Mesodermal cell (in vitro differentiated cells): ENCODE measurements at regions not wholly inside any gene's neighbourhood (a gene's known extent, or its start where the extent isn't known, plus 50 kb on each side); places are given as distances from the start of the nearest gene placed in this dataset.

Source experiments
- H3K27ac ChIP-seq: 2 replicates; pipeline ENCODE4 v1.7.0; 2013; ENCODE audit warnings: mild to moderate bottlenecking, low read depth, low read length, moderate library complexity; ENCODE audit not compliant: severe bottlenecking
- H3K36me3 ChIP-seq: 2 replicates; pipeline ENCODE4 v1.7.1; 2013; ENCODE audit warnings: mild to moderate bottlenecking, low read length, moderate library complexity; ENCODE audit not compliant: control insufficient read depth, insufficient read depth
- H3K4me1 ChIP-seq: one replicate; pipeline ENCODE4 v1.7.1; 2013; ENCODE audit warnings: mild to moderate bottlenecking, low read length; ENCODE audit not compliant: insufficient read depth, control insufficient read depth, poor library complexity, severe bottlenecking
- H3K4me3 ChIP-seq: 2 replicates; pipeline ENCODE4 v1.7.0; 2013; ENCODE audit warnings: low read length, control low read depth, mild to moderate bottlenecking; ENCODE audit not compliant: insufficient read depth, poor library complexity, severe bottlenecking; ENCODE audit errors: extremely low read depth
- H3K9me3 ChIP-seq: 2 replicates; pipeline ENCODE4 v1.7.1; 2013; ENCODE audit warnings: mild to moderate bottlenecking, low read length, moderate library complexity; ENCODE audit not compliant: control insufficient read depth
- WGBS, 2 experiments: methylation state at CpG; one replicate each; pipeline ENCODE4 v1.1.5; 2013; ENCODE audit warnings: missing lambda C conversion rate in 2 of 2; ENCODE audit not compliant: insufficient coverage in 2 of 2; 5-methylcytosine and 5-hydroxymethylcytosine counted together

GRCh38 chr5:176725521-176726280, 78.4 kb downstream of the TSPAN17 start:
- Histone ChIP-seq H3K27ac (no peak overlapping the region), H3K9me3 (no peaks in the 10 kb centered on the region), H3K36me3 (no peaks in the 10 kb centered on the region), H3K4me3 (no peak overlapping the region), H3K4me1 (no peaks in the 10 kb centered on the region)
- 64 to 66% methylated on average over 16 to 21 of the region's 22 CpGs for WGBS, 2 experiments

GRCh38 chr5:176726746-176727527, 79.7 kb downstream of the TSPAN17 start:
- Histone ChIP-seq H3K4me1 (no peaks in the 10 kb centered on the region), H3K4me3 (no peak overlapping the region), H3K9me3 (no peaks in the 10 kb centered on the region), H3K36me3 (no peaks in the 10 kb centered on the region), H3K27ac (no peak overlapping the region)
- WGBS, 2 experiments: 93 to 94% methylated on average over 17 to 19 of the region's 25 CpGs

GRCh38 chr5:176727528-176727900, 80.2 kb downstream of the TSPAN17 start:
- 91 to 93% methylated on average over 11 to 12 of the region's 12 CpGs for WGBS, 2 experiments
- H3K36me3 ChIP-seq: no peaks in the 10 kb centered on the region
- no peaks in the 10 kb centered on the region for H3K9me3 ChIP-seq
- H3K4me1 ChIP-seq: no peaks in the 10 kb centered on the region
- H3K27ac ChIP-seq: no peak overlapping the region
- H3K4me3 ChIP-seq: no peak overlapping the region

GRCh38 chr5:176727983-176728675, 80.8 kb downstream of the TSPAN17 start:
- H3K4me1 ChIP-seq: no peaks in the 10 kb centered on the region
- H3K9me3 ChIP-seq: no peaks in the 10 kb centered on the region
- WGBS, 2 experiments: 89 to 93% methylated on average over 14 to 15 of the region's 15 CpGs
- H3K4me3 ChIP-seq: no peak overlapping the region
- no peak overlapping the region for H3K27ac ChIP-seq
- H3K36me3 ChIP-seq: no peaks in the 10 kb centered on the region

- Histone ChIP-seq H3K9me3 (no peaks in the 10 kb centered on the region), H3K4me3 (no peak overlapping the region), H3K4me1 (no peaks in the 10 kb centered on the region), H3K36me3 (no peaks in the 10 kb centered on the region), H3K27ac (no peak overlapping the region)
- WGBS, 2 experiments: 75 to 92% methylated on average over 3 to 11 of the region's 11 CpGs
Measured at GRCh38 chr5:176728831-176729251, 81.5 kb upstream of the UNC5A start.

- Histone ChIP-seq H3K27ac (no peak overlapping the region), H3K4me3 (no peak overlapping the region), H3K9me3 (no peaks in the 10 kb centered on the region), H3K4me1 (no peaks in the 10 kb centered on the region), H3K36me3 (no peaks in the 10 kb centered on the region)
- 90 to 97% methylated on average over 9 of the region's 10 CpGs for WGBS, 2 experiments
Measured at GRCh38 chr5:176730815-176731475, 79.4 kb upstream of the UNC5A start.

- H3K27ac ChIP-seq: no peak overlapping the region
- H3K9me3 ChIP-seq: no peaks in the 10 kb centered on the region
- WGBS, 2 experiments: 82 to 85% methylated on average over 4 to 5 of the region's 7 CpGs
- no peaks in the 10 kb centered on the region for H3K36me3 ChIP-seq
- no peak overlapping the region for H3K4me3 ChIP-seq
- H3K4me1 ChIP-seq: no peaks in the 10 kb centered on the region
Measured at GRCh38 chr5:176731506-176732160, 78.7 kb upstream of the UNC5A start.

- no peak overlapping the region for H3K4me3 ChIP-seq
- no peak overlapping the region for H3K27ac ChIP-seq
- no peaks in the 10 kb centered on the region for H3K9me3 ChIP-seq
- 92 to 93% methylated on average over 9 to 10 of the region's 13 CpGs for WGBS, 2 experiments
- no peaks in the 10 kb centered on the region for H3K36me3 ChIP-seq
- H3K4me1 ChIP-seq: peaks cover 1% of the 10 kb centered on the region
Measured at GRCh38 chr5:176732306-176732705, 78.1 kb upstream of the UNC5A start.

- H3K27ac ChIP-seq: no peak overlapping the region
Measured at GRCh38 chr5:176732736-176733405, 77.5 kb upstream of the UNC5A start.

More at GRCh38 chr5:176732736-176733405, 77.5 kb upstream of the UNC5A start:
- 88 to 92% methylated on average over 13 of the region's 21 CpGs for WGBS, 2 experiments
- Histone ChIP-seq H3K36me3 (no peaks in the 10 kb centered on the region), H3K4me1 (peaks cover 4% of the 10 kb centered on the region), H3K9me3 (no peaks in the 10 kb centered on the region), H3K4me3 (no peak overlapping the region)
